GM18909 (cell line): ENCODE measurements at regions not wholly inside any gene's neighbourhood (a gene's known extent, or its start where the extent isn't known, plus 50 kb on each side); places are given as distances from the start of the nearest gene placed in this dataset.
A peak's percentile ranks its signal among the peaks of the same experiment; 100 is the strongest.

Source experiments
- ATAC-seq: cut with Tn5 transposase; IDR thresholded peaks from one replicate; pipeline ENCODE4 v1.9.1; 2021; ENCODE audit warnings: mild to moderate bottlenecking; ENCODE audit not compliant: unreplicated experiment, poor library complexity

DNA sequence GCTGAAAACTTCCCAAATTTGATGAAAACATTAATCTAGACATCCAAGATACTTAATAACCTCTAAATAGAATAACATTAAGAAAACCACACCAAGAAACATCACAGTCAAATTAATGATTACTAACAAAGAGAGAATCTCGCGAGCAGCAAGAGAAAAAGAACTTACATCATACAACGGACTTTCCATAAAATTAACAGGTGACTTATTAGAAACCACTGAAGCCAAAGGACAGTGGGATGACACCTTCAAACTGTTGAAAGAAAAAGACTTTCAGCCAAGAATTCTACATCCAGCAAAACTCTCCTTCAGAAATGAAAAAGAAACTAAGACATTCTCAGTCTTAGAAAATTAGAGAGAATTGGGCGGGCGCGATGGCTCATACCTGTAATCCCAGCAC lies 232.0 kb downstream of the SNCA start:
- no peak for ATAC-seq

DNA sequence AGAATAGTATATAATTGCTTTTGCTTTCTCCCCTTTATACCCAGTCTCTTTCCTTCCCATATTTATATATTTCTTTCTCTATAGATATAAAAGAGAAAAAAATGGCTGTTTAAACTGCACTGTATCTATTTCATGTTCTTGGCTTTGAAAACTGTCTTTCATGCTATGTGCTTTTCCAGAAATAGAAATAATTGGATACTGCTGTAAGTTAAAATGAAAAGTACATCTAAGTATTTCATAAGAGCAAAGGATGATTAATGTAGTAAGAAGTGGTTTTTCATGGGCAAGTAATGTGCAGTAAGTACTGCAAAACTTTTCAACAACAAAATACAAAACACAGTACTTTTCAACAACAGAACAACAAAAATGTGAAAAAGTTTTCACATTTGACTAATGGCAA lies 237.9 kb downstream of the SNCA start:
- ATAC-seq = no peak

DNA sequence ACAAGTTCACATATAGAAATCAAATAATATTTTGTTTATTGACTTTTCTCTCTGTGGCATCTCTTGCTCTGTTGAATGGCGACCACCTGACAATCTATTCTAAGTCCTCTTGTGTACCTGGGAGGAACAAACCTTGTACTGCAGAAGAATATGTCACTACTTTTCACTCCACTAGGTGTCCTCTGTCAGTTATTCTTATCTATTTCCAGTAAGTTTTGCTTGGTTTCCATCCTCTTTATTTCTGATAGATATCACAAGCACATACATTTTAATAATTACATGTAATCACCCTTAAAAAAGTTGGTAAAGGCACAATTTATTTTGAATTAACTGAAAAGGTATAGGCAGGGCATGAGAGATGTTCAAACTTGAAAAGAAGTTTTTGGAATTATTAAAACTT lies 238.4 kb downstream of the SNCA start:
- no peak for ATAC-seq

DNA sequence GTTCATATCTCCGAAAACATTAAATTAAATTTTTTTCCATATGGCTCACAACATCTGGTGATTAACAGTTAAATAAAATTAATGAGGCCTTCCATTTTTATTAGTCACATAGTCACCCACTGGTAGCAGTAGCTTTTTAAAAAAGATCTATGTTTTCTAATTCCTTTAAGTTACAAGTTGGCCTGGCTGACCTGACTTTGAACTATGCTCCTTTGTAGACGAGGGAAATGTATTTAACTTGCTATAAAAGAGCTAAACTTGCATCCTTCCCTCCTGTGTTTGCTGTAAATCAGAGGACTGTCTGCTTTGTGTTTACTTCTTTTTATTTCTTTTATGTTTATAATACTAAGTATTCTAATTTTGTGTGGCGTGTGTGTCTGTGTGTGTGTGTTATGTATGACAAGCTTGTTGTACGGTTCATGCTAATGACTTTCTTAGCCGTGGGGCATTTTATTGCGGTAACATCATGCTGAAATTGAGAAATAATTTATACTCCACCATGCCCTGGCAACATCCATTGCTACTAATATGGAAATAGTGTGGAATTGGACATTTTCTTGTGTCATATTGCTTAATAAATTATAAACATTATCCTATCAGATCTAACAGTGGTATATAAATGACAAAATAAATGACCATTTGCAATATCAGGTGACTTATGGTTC lies 241.7 kb downstream of the SNCA start:
- no peak for ATAC-seq

DNA sequence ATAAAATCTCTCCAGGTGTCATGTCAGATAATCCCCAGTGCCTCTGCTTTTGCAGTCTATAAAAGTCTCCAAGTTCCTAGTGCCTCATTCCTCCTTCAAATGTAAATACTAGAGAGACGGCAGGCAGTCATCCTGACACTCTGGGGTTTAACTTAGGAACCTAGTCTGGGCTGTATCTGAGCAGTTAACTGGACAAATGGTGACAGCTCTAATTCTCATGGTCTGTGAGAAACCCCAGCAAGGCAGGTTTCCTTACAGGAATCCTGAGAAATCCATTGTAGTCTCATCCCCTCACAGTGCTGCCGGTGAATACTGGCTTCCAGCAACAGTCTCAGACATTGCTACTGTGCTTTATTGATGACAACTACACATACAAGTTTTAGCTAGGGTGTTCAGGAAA lies 246.8 kb downstream of the SNCA start:
- no peak for ATAC-seq

DNA sequence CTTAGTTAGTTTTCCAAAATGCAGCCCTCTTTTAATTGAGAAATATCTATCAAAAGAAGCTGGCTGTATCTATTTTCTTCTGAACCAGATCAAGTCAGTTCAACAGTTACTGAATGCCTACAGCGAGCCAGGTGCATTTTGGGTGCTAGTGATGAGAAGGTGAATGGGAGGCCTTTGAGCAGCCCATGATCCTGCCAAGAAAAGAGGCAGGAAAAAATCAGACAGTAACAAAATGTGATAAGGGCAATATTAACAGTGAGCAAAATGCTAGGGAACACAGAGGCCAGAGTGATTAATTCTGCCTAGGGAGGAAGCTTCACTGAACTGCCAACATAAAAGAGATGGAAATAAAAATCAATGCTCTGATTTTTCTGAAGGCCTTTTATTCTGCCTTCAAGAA lies 248.5 kb downstream of the SNCA start:
- no peak for ATAC-seq

DNA sequence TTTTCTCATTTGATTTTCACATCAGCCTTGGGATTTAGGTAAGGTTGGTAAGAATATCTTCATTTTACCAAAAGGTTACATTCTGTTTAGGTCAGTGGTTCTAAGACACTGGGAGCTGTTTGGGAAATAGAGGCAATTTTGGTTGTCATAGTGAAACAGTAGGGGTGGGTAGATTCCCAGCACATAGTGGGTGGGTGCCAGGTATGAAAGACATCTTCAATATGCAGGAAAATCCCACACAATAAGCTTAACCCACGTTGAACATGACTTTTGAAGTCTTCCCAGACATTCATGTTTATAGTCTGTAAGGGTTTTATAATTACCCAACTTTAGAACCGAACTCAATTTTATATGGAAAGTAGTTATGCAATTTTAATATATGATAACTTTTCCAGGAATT lies 249.6 kb downstream of the SNCA start:
- no peak for ATAC-seq

DNA sequence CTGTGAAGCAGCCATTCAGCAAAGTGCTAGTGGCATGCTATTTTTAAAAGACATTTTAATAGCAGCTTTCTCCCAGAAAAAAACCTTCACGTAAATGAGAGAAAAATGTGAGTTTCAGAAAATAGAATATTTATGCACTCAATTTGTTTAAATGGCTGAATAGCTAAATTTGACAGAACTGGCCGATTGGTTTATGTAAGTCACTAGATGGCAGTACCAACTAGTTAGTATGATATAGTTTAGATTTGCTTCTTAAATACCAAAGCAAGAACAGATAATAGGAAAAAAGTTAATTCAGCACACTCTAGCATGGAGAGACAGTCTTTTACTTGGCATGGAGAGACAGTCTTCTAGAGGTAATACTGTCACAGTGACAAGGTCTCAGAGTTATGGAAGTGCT lies 250.1 kb downstream of the SNCA start:
- no peak for ATAC-seq

DNA sequence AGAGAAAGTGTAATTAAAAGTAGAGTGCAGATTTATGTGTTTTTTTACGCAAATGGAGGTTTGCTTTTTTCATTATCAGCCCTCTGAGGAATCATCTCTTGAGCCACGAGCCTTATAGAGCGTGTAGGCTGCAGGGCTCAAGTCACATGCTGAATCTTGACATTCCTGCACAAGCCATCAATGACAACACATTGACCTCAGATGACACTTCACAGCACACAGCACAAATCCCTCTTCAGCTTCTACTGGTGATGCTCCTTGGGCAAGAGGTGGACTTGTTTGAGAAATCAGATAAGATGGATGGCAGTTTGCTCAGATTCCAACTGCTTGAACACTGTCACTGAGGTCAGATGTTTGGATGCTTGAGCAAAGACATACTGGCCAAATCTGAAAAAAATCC lies 250.6 kb downstream of the SNCA start:
- ATAC-seq = no peak

DNA sequence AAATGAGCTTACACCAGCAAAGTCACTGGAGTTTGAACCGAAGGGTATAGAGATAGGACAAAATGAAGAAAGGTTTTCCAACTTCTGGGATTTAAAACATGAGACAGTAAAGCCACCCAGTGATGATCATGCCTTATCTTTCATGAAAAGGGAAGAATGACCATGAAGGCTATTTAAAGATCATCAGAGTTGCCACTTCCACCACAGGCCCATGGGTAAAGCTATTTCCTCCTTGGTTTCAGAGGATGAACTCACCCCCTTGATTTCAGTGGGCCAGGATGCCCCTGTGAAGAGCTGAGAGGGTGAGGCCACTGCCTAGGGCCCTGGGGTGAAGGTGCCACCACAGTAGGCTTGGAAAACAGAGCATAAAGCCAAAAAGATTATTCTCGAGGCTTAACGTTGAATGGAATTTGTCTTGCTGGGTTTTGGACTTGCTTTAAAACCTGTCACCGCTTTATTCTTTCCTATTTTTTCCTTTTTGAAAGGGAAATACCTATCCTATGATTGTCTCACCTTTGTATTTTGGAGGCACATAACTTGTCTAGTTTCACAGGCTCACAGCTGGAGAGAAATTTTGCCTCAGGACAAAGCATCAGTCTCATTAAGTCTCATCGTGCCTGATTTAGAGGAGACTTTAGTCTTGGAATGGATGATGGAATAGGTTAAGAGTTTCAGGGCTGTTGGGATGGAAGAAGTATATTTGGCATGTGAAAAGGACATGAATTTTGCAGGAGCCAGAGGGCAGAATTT lies 254.0 kb downstream of the SNCA start:
- no peak for ATAC-seq

DNA sequence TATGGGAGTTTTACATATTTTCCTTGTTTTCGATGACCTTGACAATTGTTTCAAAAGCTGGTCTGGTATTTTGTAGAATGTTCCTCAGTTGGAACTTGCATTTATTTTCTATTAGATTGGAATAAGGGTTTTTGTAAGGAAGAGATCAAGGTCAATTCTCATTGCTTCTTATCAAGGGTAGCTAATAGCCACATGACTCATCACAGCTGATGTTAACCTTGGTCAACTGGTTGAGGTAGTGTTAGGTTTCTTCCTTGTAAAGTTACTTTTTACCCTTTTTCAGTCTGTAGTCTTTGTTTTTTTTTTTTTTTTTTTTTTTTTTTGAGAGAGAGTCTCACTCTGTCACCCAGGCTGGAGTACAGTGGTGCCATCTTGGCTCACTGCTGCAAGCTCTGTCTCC lies 257.2 kb downstream of the SNCA start:
- no peak for ATAC-seq

DNA sequence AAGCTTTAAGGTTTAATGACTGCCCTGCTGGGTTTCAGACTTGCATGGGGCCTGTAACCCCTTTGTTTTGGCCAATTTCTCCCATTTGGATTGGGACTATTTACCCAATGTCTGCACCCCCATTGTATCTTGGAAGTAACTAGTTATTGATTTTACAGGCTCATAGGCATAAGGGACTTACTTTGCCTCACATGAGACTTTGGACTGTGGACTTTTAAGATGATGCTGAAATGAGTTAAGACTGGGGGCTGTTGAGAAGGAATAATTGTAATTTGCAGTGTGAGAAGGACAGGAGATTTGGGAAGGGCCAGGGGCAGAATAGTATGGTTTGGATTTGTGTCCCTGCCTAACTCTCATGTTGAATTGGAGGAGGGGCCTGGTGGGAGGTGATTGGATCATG lies 260.7 kb downstream of the SNCA start:
- no peak for ATAC-seq

DNA sequence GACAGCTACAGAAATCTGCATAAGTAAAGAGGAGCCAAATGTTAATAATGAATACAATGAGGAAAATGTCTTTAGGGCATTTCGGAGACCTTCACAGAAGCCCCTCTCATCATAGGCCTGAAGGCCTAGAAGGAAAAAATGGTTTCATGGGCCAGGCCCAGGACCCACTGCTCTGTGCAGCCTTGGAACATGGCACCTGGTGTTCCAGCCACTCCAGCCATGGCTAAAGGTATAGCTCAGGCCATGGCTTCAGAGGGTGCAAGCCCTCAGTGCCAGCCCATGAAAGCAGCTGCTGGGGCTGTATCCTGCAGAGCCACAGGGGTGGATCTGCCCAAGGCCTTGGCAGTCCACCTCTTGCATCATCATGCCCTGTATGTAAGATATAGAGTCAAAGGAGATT lies 261.1 kb downstream of the SNCA start:
- ATAC-seq = no peak

DNA sequence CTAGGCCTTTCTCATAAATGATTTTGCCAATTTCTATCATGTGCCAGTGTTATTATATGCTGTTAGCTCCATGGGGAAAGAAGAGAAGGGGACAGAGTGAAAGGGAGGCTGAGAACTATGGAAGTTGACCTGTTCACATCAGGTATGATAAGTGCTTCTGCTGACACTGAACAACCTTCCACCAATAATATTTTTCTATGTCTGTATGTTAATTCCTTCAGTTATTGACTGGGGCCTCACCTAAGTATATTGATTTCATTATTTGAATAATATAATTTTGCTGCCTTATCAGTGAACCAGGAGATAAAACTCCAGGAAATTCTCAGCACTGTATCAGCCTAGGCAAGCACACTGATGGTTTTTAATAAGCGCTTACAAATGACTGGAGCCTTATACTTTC lies 262.8 kb downstream of the SNCA start:
- ATAC-seq = no peak

DNA sequence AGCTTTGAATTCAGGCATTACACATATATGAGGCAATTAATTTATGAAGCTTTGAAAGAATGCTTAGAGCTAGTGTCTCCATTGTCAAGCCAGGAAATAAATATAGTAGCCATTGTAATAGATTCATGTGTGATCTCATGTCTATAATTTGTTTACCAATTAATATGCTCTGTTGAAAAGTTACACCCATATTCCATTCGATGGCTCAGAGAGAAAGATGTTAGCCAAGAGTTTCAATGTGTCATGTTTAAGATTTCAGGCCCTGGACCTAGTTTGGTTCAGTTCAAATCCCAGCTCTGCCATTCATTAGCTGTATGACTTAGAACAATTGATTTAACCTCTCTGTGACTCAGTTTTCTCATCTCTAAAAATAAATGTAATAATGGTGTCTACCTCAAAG lies 263.3 kb downstream of the SNCA start:
- ATAC-seq = no peak

DNA sequence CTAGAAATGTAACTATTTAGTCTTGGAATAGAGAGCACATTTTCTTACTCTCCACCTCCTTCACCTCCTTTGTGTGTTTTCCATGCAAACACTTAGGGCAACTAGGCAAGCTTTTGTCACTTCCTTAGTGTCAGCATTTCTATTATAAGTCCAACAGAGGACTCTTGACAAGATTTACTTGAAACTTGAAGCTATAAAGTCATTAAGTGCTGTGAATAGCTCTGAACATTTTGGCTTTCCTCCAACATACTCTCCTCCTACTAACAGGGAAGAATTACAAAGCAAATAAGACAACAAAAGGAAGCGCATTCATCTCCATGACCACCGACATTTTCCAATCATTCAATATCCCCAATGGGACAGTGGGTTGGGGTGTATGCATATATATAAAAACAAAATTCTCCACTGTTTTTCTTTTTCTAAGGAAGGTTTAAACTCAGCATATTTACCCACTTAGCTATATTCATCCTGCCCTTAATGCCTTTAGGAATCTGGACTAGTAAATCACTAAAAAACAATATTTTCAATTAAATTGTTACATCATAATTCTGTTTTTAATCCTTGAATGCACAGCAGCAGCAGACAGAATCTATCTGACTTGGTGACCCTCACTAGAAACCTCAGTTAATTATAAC lies 264.6 kb downstream of the SNCA start:
- no peak for ATAC-seq

DNA sequence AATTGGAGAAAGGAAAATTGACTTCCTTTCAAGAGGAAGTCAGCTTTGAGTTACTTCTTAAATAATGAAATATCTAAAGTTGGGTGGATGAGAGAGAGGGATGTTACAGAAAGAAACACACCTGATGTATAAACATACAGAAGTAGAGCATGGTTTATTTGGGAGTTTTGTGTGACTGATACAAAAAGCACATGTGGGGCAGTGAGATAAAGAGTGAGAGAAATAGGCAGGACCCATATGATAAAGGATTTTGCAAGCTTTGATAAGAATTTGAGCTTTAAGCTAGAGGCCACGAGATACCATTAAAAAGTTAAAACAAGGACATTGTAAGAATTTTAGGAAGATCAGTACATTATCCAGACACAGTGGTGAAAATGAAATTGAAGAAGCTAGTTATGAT lies 263.3 kb upstream of the GPRIN3 start:
- ATAC-seq = no peak

DNA sequence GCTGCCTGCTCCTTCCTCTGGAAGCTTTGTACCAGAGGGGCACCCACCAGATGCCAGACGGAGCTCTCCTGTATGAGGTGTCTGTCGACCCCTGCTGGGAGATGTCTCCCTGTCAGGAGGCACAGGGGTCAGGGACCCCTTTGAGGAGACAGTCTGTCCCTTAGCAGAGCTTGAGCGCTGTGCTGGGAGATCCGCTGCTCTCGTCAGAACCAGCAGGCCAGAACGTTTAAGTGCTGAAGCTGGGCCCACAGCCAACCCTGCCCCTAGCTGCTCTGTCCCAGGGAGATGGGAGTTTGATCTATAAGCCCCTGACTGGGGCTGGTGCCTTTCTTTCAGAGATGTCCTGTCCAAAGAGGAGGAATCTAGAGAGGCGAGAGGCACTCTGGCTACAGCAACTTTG lies 260.3 kb upstream of the GPRIN3 start:
- ATAC-seq = no peak

DNA sequence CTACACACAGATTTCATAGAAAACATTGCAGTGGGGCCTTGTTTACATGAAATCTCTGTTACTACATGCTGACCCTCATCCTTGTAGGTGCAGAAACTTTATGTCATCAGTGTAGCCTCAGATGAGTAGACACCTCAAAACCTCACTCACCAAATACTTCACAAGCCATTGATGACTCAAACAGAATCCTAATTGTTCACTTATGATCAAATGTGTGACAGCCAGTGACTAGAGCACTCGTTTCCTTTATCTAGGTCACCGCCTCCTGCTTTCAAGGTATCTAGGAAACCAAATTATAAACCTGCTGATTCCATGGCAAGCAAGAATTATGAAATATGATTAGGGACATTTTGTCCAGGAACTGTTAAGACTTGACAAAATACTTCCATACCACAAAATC lies 255.8 kb upstream of the GPRIN3 start:
- ATAC-seq = peak; percentile 89

DNA sequence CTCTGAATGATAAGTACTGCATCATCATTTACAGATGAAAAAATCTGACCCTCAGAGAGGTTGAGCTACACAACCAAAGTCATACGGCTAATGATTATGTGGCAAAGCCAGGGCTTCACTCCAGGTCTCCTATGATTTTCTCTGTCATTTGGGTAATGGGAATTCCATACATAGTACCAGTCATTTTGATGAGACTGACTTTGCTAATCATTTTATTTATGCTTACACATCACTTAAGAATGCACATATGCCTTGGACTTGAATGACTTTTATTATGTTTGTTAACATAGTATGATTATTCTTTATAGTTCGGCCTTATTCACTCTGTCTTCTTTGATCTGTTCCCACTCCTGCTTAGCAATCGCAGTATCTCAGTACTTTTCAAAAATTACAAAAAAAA lies 255.1 kb upstream of the GPRIN3 start:
- ATAC-seq = no peak

DNA sequence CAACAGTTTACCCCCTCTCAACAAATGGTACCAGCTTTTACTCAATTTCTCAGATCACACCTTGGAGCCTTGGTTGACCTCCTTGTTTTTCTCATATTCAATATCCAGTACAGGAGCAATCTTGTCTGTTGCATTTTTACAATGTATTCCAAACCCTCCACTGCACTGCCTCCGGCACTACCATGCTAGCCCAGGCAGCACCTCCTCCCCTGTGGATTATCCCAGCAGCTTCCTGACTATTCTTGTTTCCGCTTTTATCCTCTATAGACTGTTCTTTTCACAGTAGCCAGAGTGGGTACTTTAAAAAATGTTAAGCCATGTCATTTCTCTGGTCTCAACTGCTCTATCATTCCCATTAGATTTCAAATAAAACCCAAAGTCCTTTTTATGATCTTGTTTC lies 253.4 kb upstream of the GPRIN3 start:
- no peak for ATAC-seq

DNA sequence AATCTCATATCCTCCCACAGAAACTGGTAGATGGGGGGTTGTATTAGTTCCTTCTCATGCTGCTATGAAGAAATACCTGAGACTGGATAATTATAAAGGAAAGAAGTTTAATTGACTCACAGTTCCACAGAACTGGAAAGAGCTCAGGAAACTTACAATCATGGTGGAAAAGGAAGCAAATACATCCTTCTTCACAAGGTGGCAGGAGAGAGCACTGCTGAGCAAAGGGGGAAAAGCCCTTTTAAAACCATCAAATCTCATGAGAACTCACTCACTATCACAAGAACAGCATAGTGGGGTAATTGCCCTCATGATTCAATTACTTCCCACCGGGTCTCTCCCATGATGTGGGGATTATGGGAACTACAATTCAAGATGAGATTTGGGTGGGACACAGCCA lies 250.5 kb upstream of the GPRIN3 start:
- ATAC-seq = no peak
